Rectal smooth muscle tissue (tissue), 1 donor: ENCODE measurements at regions not wholly inside any gene's neighbourhood (a gene's known extent, or its start where the extent isn't known, plus 50 kb on each side); places are given as distances from the start of the nearest gene placed in this dataset.

Experiments
- H3K27ac ChIP-seq: one replicate; pipeline ENCODE4 v1.7.0; 2013; ENCODE audit warnings: low read depth, low read length, inconsistent platforms
- H3K27me3 ChIP-seq: one replicate; pipeline ENCODE4 v1.7.0; 2013; ENCODE audit warnings: low read length; ENCODE audit not compliant: control insufficient read depth, insufficient read depth
- H3K36me3 ChIP-seq: one replicate; pipeline ENCODE4 v1.7.0; 2013; ENCODE audit warnings: low read length; ENCODE audit not compliant: control insufficient read depth, insufficient read depth
- H3K4me1 ChIP-seq: one replicate; pipeline ENCODE4 v1.7.0; 2013; ENCODE audit warnings: low read length; ENCODE audit not compliant: control insufficient read depth, insufficient read depth
- H3K4me3 ChIP-seq: one replicate; pipeline ENCODE4 v1.7.0; 2013; ENCODE audit warnings: low read length
- H3K9ac ChIP-seq: one replicate; pipeline ENCODE4 v1.7.0; 2013; ENCODE audit warnings: low read length

- peaks cover 4% of the 10 kb centered on the region for H3K4me1 ChIP-seq
- H3K27me3 ChIP-seq, result no peaks in the 10 kb centered on the region
- H3K36me3 ChIP-seq, result no peaks in the 10 kb centered on the region
- no peak overlapping the region for H3K27ac ChIP-seq
- H3K4me3 ChIP-seq, result no peak overlapping the region
- no peak overlapping the region for H3K9ac ChIP-seq
Observed at GRCh38 chr13:105365021-105365550, 1170.4 kb downstream of the EFNB2 start.

GRCh38 chr13:105364191-105364590 lies 1171.3 kb downstream of the EFNB2 start:
- Histone ChIP-seq H3K36me3 (no peaks in the 10 kb centered on the region), H3K4me3 (no peak overlapping the region), H3K27ac (no peak overlapping the region), H3K4me1 (peaks cover 4% of the 10 kb centered on the region), H3K27me3 (no peaks in the 10 kb centered on the region), H3K9ac (no peak overlapping the region)

GRCh38 chr13:105363261-105364190 lies 1171.9 kb downstream of the EFNB2 start:
- Histone ChIP-seq H3K4me1 (peaks cover 4% of the 10 kb centered on the region), H3K9ac (no peak overlapping the region), H3K36me3 (no peaks in the 10 kb centered on the region), H3K4me3 (no peak overlapping the region), H3K27ac (no peak overlapping the region), H3K27me3 (no peaks in the 10 kb centered on the region)

- no peaks in the 10 kb centered on the region for H3K27me3 ChIP-seq
- H3K4me3 ChIP-seq, result no peak overlapping the region
- no peak overlapping the region for H3K27ac ChIP-seq
- H3K9ac ChIP-seq, result no peak overlapping the region
- peaks cover 4% of the 10 kb centered on the region for H3K4me1 ChIP-seq
- no peaks in the 10 kb centered on the region for H3K36me3 ChIP-seq
Observed at GRCh38 chr13:105353654-105354053, 1181.8 kb downstream of the EFNB2 start.

GRCh38 chr13:105349082-105349723 lies 1186.3 kb downstream of the EFNB2 start:
- Histone ChIP-seq H3K4me3 (no peak overlapping the region), H3K36me3 (no peaks in the 10 kb centered on the region), H3K27ac (no peak overlapping the region), H3K27me3 (no peaks in the 10 kb centered on the region), H3K9ac (no peak overlapping the region), H3K4me1 (peaks cover 4% of the 10 kb centered on the region)

GRCh38 chr13:105346141-105346775 lies 1189.2 kb downstream of the EFNB2 start:
- Histone ChIP-seq H3K27ac (no peak overlapping the region), H3K36me3 (no peaks in the 10 kb centered on the region), H3K27me3 (no peaks in the 10 kb centered on the region), H3K4me3 (no peak overlapping the region), H3K9ac (no peak overlapping the region), H3K4me1 (peaks cover 4% of the 10 kb centered on the region)

GRCh38 chr13:105345730-105346129 lies 1189.7 kb downstream of the EFNB2 start:
- no peak overlapping the region for H3K4me3 ChIP-seq
- H3K27me3 ChIP-seq, result no peaks in the 10 kb centered on the region
- H3K27ac ChIP-seq, result no peak overlapping the region
- H3K4me1 ChIP-seq, result peaks cover 4% of the 10 kb centered on the region
- no peak overlapping the region for H3K9ac ChIP-seq
- H3K36me3 ChIP-seq, result no peaks in the 10 kb centered on the region

- no peaks in the 10 kb centered on the region for H3K36me3 ChIP-seq
- H3K27ac ChIP-seq, result no peak overlapping the region
- no peak overlapping the region for H3K4me3 ChIP-seq
- no peaks in the 10 kb centered on the region for H3K27me3 ChIP-seq
- no peak overlapping the region for H3K9ac ChIP-seq
- peaks cover 4% of the 10 kb centered on the region for H3K4me1 ChIP-seq
Observed at GRCh38 chr13:105345131-105345530, 1190.3 kb downstream of the EFNB2 start.

GRCh38 chr13:105343134-105343806 lies 1192.2 kb downstream of the EFNB2 start:
- no peaks in the 10 kb centered on the region for H3K4me1 ChIP-seq

GRCh38 chr13:105342281-105342820 lies 1193.1 kb downstream of the EFNB2 start:
- Histone ChIP-seq H3K27me3 (no peaks in the 10 kb centered on the region), H3K27ac (no peak overlapping the region), H3K4me3 (no peak overlapping the region), H3K9ac (no peak overlapping the region), H3K36me3 (no peaks in the 10 kb centered on the region), H3K4me1 (no peaks in the 10 kb centered on the region)

More at GRCh38 chr13:105343134-105343806, 1192.2 kb downstream of the EFNB2 start:
- no peak overlapping the region for H3K9ac ChIP-seq
- H3K36me3 ChIP-seq, result no peaks in the 10 kb centered on the region
- H3K27ac ChIP-seq, result no peak overlapping the region
- H3K27me3 ChIP-seq, result no peaks in the 10 kb centered on the region
- H3K4me3 ChIP-seq, result no peak overlapping the region

GRCh38 chr13:105341758-105342157 lies 1193.7 kb downstream of the EFNB2 start:
- Histone ChIP-seq H3K27ac (no peak overlapping the region), H3K9ac (no peak overlapping the region), H3K4me3 (no peak overlapping the region), H3K4me1 (no peaks in the 10 kb centered on the region), H3K27me3 (no peaks in the 10 kb centered on the region), H3K36me3 (no peaks in the 10 kb centered on the region)
